Sigmoid colon (tissue), 6 donors: ENCODE measurements at regions not wholly inside any gene's neighbourhood (a gene's known extent, or its start where the extent isn't known, plus 50 kb on each side); places are given as distances from the start of the nearest gene placed in this dataset.

Experiments
- DNase-seq: peaks from one replicate; pipeline ENCODE4 v3.0.0-alpha.2; 2019
- H3K27ac ChIP-seq, 4 donors: fragments of 200-600 bp; sonication (generic); one replicate each; pipeline ENCODE4 v1.5.1; 2016 to 2019; ENCODE audit warnings: mild to moderate bottlenecking in 1 of 4
- H3K27me3 ChIP-seq, 3 donors: fragments of 200-600 bp; sonication (generic); one replicate each; pipeline ENCODE4 v1.5.1; 2019; ENCODE audit warnings: mild to moderate bottlenecking in 1 of 3
- H3K36me3 ChIP-seq, 4 donors: fragments of 200-600 bp; sonication (generic); one replicate each; pipeline ENCODE4 v1.5.1; 2016 to 2019
- H3K4me1 ChIP-seq, 4 donors: fragments of 200-600 bp; sonication (generic); one replicate each; pipeline ENCODE4 v1.5.1; 2017 to 2019
- H3K4me3 ChIP-seq, 4 donors: fragments of 200-600 bp; sonication (generic); one replicate each; pipeline ENCODE4 v1.5.1; 2017 to 2019; ENCODE audit warnings: mild to moderate bottlenecking in 2 of 4, moderate library complexity in 1 of 4
- H3K9me3 ChIP-seq, 4 donors: fragments of 200-600 bp in 3 of 4; sonication (generic) in 3 of 4; one replicate each; pipeline versions ENCODE4 v1.5.1 to v1.6.1; 2013 to 2019
- CTCF ChIP-seq, 4 experiments: fragments of 450-650 bp in 3 of 4; fragments of 200-600 bp in 1 of 4; IDR thresholded peaks; one replicate each; pipeline ENCODE4 v1.5.1; 2016 to 2019; ENCODE audit warnings: antibody characterized with exemption in 4 of 4, mild to moderate bottlenecking in 3 of 4, moderate library complexity in 2 of 4
- EP300 ChIP-seq, 4 donors: sonication (generic); formaldehyde crosslinking; IDR thresholded peaks; one replicate each; pipeline ENCODE4 v1.6.1; 2017; ENCODE audit warnings: antibody characterized with exemption in 4 of 4
- POLR2A ChIP-seq, 2 donors: fragments of 450-650 bp; IDR thresholded peaks; one replicate each; pipeline ENCODE4 v1.6.1; 2016; ENCODE audit warnings: antibody characterized with exemption in 2 of 2, mild to moderate bottlenecking in 2 of 2, moderate library complexity in 2 of 2
- POLR2AphosphoS5 ChIP-seq, 4 donors: sonication (generic); formaldehyde crosslinking; IDR thresholded peaks; one replicate each; pipeline ENCODE4 v1.6.1; 2017; ENCODE audit warnings: antibody characterized with exemption in 4 of 4
- WGBS, 2 donors: extraction: QIAGEN DNeasy Blood & Tissue Kit; methylation state at CpG; one replicate each; pipeline ENCODE4 v1.1.7; 2013; 5-methylcytosine and 5-hydroxymethylcytosine counted together
- intact Hi-C: fragments of 100-400 bp; cut with DNase I; formaldehyde crosslinking; loops from one replicate; pipeline ENCODE4 v1.15.1; 2023
- donor health status: healthy with polysubstance abuse.
- donor health status: healthy.

GRCh38 chr18:27372386-27372785 lies 187.3 kb upstream of the CHST9 start:
- H3K27ac ChIP-seq, result no peak overlapping the region
- no peaks in the 10 kb centered on the region for H3K9me3 ChIP-seq
- intact Hi-C loops, result no loop called here
- DNase-seq, result no peak
- no peaks in the 10 kb centered on the region for H3K36me3 ChIP-seq
- no peaks in the 10 kb centered on the region for H3K4me1 ChIP-seq
- H3K27me3 ChIP-seq, result no peaks in the 10 kb centered on the region
- no peak overlapping the region for H3K4me3 ChIP-seq
- TF ChIP-seq POLR2A (IDR thresholded peaks at IDR 0.05) (no peak), POLR2AphosphoS5 (IDR thresholded peaks at IDR 0.05) (no peak), EP300 (IDR thresholded peaks at IDR 0.05) (no peak), CTCF (IDR thresholded peaks at IDR 0.05) (no peak)
- 27 to 44% methylated on average over 1 of the region's 1 CpG for WGBS, 2 donors

DNA sequence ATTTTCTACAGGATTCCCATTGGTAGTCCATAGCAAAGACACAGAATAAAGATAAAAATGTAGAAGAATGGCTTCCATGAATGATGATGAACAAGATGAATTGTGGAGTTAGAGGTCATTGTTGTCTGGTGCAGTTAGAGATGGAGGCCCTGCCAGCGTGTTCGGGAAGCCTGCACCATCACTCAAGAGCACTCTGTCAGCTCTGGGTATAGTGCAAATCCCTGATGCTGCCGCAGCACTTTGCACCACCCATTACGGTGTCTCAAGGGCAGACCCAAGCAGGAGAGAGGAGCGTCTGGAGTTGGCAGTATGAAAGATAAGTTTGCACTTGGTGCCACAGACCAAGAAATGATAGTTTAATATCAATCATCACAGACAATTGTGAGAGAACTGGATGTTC lies 181.6 kb upstream of the CHST9 start:
- intact Hi-C loops, result no loop called here
- no peaks in the 10 kb centered on the region for H3K4me1 ChIP-seq

GRCh38 chr18:27366151-27366550 lies 181.0 kb upstream of the CHST9 start:
- Histone ChIP-seq H3K4me3 (no peak overlapping the region), H3K9me3 (no peaks in the 10 kb centered on the region), H3K27me3 (no peaks in the 10 kb centered on the region), H3K36me3 (no peaks in the 10 kb centered on the region), H3K27ac (no peak overlapping the region), H3K4me1 (no peaks in the 10 kb centered on the region)
- DNase-seq, result no peak
- intact Hi-C loops, result no loop called here
- TF ChIP-seq CTCF (IDR thresholded peaks at IDR 0.05), result no peak
- no peak for TF ChIP-seq EP300 (IDR thresholded peaks at IDR 0.05)
- no peak for TF ChIP-seq POLR2A (IDR thresholded peaks at IDR 0.05)
- 44 to 83% methylated on average over 1 of the region's 1 CpG for WGBS, 2 donors

More for the DNA sequence above, 181.6 kb upstream of the CHST9 start:
- DNase-seq, result no peak
- Histone ChIP-seq H3K36me3 (no peaks in the 10 kb centered on the region), H3K9me3 (no peaks in the 10 kb centered on the region), H3K4me3 (no peak overlapping the region), H3K27ac (no peak overlapping the region), H3K27me3 (no peaks in the 10 kb centered on the region)
- WGBS, 2 donors, result 89 to 95% methylated on average over 5 of the region's 5 CpGs
- TF ChIP-seq POLR2A (IDR thresholded peaks at IDR 0.05), result no peak
- TF ChIP-seq CTCF (IDR thresholded peaks at IDR 0.05), result no peak
- TF ChIP-seq EP300 (IDR thresholded peaks at IDR 0.05), result no peak
- no peak for TF ChIP-seq POLR2AphosphoS5 (IDR thresholded peaks at IDR 0.05)

GRCh38 chr18:27363872-27364271 lies 178.8 kb upstream of the CHST9 start:
- H3K27me3 ChIP-seq, result no peaks in the 10 kb centered on the region
- intact Hi-C loops, result loop anchor here (5.0 kb wide), 1 partner anchor 238 kb away; no protein-coding TSS in a partner anchor
- no peak for DNase-seq
- H3K4me1 ChIP-seq, result no peaks in the 10 kb centered on the region
- H3K4me3 ChIP-seq, result no peak overlapping the region
- no peak for TF ChIP-seq POLR2A (IDR thresholded peaks at IDR 0.05)
- TF ChIP-seq POLR2AphosphoS5 (IDR thresholded peaks at IDR 0.05), result no peak
- TF ChIP-seq EP300 (IDR thresholded peaks at IDR 0.05), result no peak
- no peak overlapping the region for H3K27ac ChIP-seq
- no peaks in the 10 kb centered on the region for H3K36me3 ChIP-seq
- no peaks in the 10 kb centered on the region for H3K9me3 ChIP-seq

DNA sequence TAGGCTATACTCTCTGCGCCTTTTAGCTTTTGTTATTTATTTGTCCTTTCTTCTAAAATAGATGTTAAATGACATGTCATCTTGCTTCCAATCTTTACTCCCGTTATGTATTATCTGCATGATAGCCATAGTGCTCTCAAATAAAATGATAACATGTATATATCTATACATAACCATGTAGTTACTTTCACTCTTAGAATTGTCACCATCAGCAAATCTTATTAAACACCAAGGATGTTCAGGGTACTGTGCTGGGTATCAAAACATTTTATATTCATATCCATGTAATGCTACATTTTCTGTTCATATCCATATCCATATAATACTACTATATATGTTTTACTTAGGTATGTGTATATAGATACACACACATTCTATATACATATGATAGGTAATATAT lies 176.4 kb upstream of the CHST9 start:
- 76 to 81% methylated on average over 2 of the region's 2 CpGs for WGBS, 2 donors

GRCh38 chr18:27355308-27355707 lies 170.2 kb upstream of the CHST9 start:
- 89 to 91% methylated on average over 5 of the region's 5 CpGs for WGBS, 2 donors
- no peak for DNase-seq
- H3K4me1 ChIP-seq, result no peaks in the 10 kb centered on the region

More for the DNA sequence above, 176.4 kb upstream of the CHST9 start:
- no peak for TF ChIP-seq POLR2A (IDR thresholded peaks at IDR 0.05)
- Histone ChIP-seq H3K4me1 (no peaks in the 10 kb centered on the region), H3K4me3 (no peak overlapping the region), H3K27ac (no peak overlapping the region), H3K27me3 (no peaks in the 10 kb centered on the region), H3K9me3 (no peaks in the 10 kb centered on the region), H3K36me3 (no peaks in the 10 kb centered on the region)
- no peak for DNase-seq
- intact Hi-C loops, result loop anchor here (5.0 kb wide), 1 partner anchor 241 kb away; no protein-coding TSS in a partner anchor

More at GRCh38 chr18:27355308-27355707, 170.2 kb upstream of the CHST9 start:
- H3K36me3 ChIP-seq, result no peaks in the 10 kb centered on the region
- H3K27me3 ChIP-seq, result no peaks in the 10 kb centered on the region
- TF ChIP-seq POLR2AphosphoS5 (IDR thresholded peaks at IDR 0.05) (no peak), POLR2A (IDR thresholded peaks at IDR 0.05) (no peak), CTCF (IDR thresholded peaks at IDR 0.05) (no peak), EP300 (IDR thresholded peaks at IDR 0.05) (no peak)
- H3K9me3 ChIP-seq, result no peaks in the 10 kb centered on the region
- no peak overlapping the region for H3K4me3 ChIP-seq
- intact Hi-C loops, result no loop called here
- H3K27ac ChIP-seq, result no peak overlapping the region
